Spleen (tissue), 7 donors: ENCODE measurements at regions not wholly inside any gene's neighbourhood (a gene's known extent, or its start where the extent isn't known, plus 50 kb on each side); places are given as distances from the start of the nearest gene placed in this dataset.
"Not testable (repeated sequence)": the region's sequence is repeated elsewhere in the genome, so short reads cannot be mapped to it uniquely, and the experiment has no call there.

Source experiments
- CTCF ChIP-seq, 11 experiments: fragments of 200-600 bp in 7 of 11; fragments of 450-650 bp in 4 of 11; sonication (generic) in 4 of 11; IDR thresholded peaks in 8 of 11; conservative IDR thresholded peaks in 3 of 11; 1 replicate in 7 of 11; 2 replicates in 4 of 11; pipeline versions ENCODE4 v1.4.0 to v1.8.0; 2016 to 2021; ENCODE audit warnings: antibody characterized with exemption in 11 of 11, inconsistent platforms in 4 of 11, mild to moderate bottlenecking in 1 of 11
- POLR2AphosphoS5 ChIP-seq, 3 donors: sonication (generic); formaldehyde crosslinking; IDR thresholded peaks; one replicate each; pipeline ENCODE4 v1.5.1; 2017; ENCODE audit warnings: antibody characterized with exemption in 3 of 3
- donor health status: DM: no; HTN: no; CAD: no; lungs with moderate emphysema.
- donor health status: DM: no; HTN: no; CAD: no.
- donor health status: DM: no; HTN: no; CAD: no.

GRCh38 chr17:53208935-53209334 lies 613.8 kb upstream of the KIF2B start:
- not testable (repeated sequence) for TF ChIP-seq CTCF (IDR thresholded peaks at IDR 0.05 in 8 of 11, conservative IDR thresholded peaks at IDR 0.05 in 3 of 11); POLR2AphosphoS5 (IDR thresholded peaks at IDR 0.05)
